DND-41 (cell line): ENCODE measurements at regions not wholly inside any gene's neighbourhood (a gene's known extent, or its start where the extent isn't known, plus 50 kb on each side); places are given as distances from the start of the nearest gene placed in this dataset.

ENCODE experiments used
- EZH2 ChIP-seq: IDR thresholded peaks from 3 replicates; pipeline ENCODE4 v1.6.1; 2012; ENCODE audit warnings: borderline replicate concordance, low read depth, mild to moderate bottlenecking, moderate library complexity, low read length, inconsistent platforms; ENCODE audit not compliant: severe bottlenecking
- TF ChIP-seq, protein P1 (sequence below): IDR thresholded peaks from 2 replicates; pipeline ENCODE4 v1.5.1; 2012; ENCODE audit warnings: borderline replicate concordance, low read length, moderate library complexity, mild to moderate bottlenecking; ENCODE audit not compliant: poor library complexity, severe bottlenecking; ENCODE audit errors: extremely low read depth

DNA sequence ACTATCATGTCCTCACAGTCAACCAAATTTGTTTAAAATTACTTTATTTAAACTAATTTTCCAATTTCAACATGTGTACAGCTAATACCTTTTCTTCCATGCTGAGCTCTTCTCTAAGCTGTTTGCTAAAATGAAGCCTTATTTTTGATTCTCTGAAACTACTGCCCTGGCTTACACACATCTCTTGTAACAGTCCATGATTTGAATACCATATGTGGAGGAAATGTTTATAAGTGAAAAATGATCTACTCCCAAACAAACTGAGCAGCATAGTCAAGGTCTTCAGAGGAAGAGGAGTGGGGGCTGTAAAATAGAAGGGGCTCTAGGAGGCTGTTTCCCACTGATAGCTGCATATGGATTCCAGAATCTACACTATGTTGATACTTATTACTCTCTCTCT lies 188.7 kb downstream of the ANKRD50 start:
- TF ChIP-seq, protein P1, sequence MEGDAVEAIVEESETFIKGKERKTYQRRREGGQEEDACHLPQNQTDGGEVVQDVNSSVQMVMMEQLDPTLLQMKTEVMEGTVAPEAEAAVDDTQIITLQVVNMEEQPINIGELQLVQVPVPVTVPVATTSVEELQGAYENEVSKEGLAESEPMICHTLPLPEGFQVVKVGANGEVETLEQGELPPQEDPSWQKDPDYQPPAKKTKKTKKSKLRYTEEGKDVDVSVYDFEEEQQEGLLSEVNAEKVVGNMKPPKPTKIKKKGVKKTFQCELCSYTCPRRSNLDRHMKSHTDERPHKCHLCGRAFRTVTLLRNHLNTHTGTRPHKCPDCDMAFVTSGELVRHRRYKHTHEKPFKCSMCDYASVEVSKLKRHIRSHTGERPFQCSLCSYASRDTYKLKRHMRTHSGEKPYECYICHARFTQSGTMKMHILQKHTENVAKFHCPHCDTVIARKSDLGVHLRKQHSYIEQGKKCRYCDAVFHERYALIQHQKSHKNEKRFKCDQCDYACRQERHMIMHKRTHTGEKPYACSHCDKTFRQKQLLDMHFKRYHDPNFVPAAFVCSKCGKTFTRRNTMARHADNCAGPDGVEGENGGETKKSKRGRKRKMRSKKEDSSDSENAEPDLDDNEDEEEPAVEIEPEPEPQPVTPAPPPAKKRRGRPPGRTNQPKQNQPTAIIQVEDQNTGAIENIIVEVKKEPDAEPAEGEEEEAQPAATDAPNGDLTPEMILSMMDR: no peak
- no peak for TF ChIP-seq EZH2
